ENCODE measurements at regions not wholly inside any gene's neighbourhood (a gene's known extent, or its start where the extent isn't known, plus 50 kb on each side); places are given as distances from the start of the nearest gene placed in this dataset.

DNA sequence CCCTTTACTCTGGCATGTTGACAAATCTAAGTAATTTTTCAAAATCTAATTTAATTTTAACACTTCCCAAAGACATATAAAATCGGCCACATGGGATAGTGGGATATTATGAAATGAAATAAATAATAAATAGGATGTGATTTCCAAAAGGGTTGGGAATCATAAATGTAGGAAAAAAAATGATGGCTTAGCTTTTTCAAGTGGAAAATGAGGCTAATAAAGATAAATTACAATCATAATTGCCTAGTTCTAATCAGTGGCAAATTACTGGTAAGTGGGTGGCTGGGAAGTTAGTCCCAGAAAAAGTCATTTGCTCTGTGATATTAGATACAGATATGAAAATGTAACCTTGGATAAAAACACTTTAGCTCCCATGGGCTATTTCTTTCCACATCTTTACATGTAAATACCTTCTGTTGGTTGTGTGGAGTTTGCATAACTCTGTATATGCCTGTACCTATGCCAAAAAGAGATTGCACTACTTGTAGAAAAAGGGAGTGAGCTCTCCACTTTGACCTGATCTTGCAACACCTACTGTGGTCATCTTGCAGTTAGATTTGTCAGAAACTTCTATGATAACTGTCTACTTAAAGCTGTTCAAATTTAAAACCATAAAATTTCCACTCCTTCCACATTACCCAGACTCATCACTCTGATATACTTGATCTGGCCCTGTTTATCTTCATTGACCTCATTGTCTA lies 284.6 kb upstream of the KAZN start:
- no peaks in the 10 kb centered on the region for H3K36me3 ChIP-seq (replicated peaks in 1 of 2; ENCODE audit: control insufficient read depth in 1 of 2, insufficient read depth in 2 of 2, low read length in 2 of 2)
- Mint-ChIP-seq H3K9me3 (peaks cover 0 to 2% (median 0%) of the 10 kb centered on the region in 7 donors), H3K27ac (no peak overlapping the region), H3K36me3 (no peaks in the 10 kb centered on the region), H3K4me1 (no peaks in the 10 kb centered on the region), H3K4me3 (no peak overlapping the region), H3K27me3 (ENCODE audit: low read depth in 3 of 3) (peaks cover 0 to 2% (median 0%) of the 10 kb centered on the region in 3 donors)
- no peak overlapping the region for H3K4me2 ChIP-seq (replicated peaks; ENCODE audit: extremely low read depth, low read length, poor library complexity, severe bottlenecking)
- H3K79me2 ChIP-seq (ENCODE audit: insufficient read depth, low read length): no peaks in the 10 kb centered on the region
- TF ChIP-seq, protein P1, sequence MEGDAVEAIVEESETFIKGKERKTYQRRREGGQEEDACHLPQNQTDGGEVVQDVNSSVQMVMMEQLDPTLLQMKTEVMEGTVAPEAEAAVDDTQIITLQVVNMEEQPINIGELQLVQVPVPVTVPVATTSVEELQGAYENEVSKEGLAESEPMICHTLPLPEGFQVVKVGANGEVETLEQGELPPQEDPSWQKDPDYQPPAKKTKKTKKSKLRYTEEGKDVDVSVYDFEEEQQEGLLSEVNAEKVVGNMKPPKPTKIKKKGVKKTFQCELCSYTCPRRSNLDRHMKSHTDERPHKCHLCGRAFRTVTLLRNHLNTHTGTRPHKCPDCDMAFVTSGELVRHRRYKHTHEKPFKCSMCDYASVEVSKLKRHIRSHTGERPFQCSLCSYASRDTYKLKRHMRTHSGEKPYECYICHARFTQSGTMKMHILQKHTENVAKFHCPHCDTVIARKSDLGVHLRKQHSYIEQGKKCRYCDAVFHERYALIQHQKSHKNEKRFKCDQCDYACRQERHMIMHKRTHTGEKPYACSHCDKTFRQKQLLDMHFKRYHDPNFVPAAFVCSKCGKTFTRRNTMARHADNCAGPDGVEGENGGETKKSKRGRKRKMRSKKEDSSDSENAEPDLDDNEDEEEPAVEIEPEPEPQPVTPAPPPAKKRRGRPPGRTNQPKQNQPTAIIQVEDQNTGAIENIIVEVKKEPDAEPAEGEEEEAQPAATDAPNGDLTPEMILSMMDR (IDR thresholded peaks at IDR 0.05): no peak
- H3K4me3 ChIP-seq (replicated peaks in 1 of 3; ENCODE audit: low read depth in 2 of 3, low read length in 3 of 3): no peak overlapping the region
- no peak overlapping the region for H3K27ac ChIP-seq (ENCODE audit: low read depth in 1 of 2, low read length in 2 of 2)
- no peak overlapping the region for H2AFZ ChIP-seq (ENCODE audit: insufficient read depth, low read depth, low read length, poor library complexity, severe bottlenecking)
- H3K4me1 ChIP-seq (ENCODE audit: control insufficient read depth in 1 of 2, insufficient read depth in 2 of 2, low read length in 2 of 2): no peaks in the 10 kb centered on the region
- DNase-seq: no peak
- no peak overlapping the region for H3K9ac ChIP-seq (ENCODE audit: insufficient read depth, low read length, poor library complexity, severe bottlenecking)
- H4K20me1 ChIP-seq (ENCODE audit: insufficient read depth, low read length): no peaks in the 10 kb centered on the region
- no CpG with 5 or more reads among the region's 1 CpG for WGBS (ENCODE audit: insufficient coverage)
- H3K9me3 ChIP-seq (replicated peaks in 1 of 2; ENCODE audit: control insufficient read depth in 1 of 2, insufficient read depth in 1 of 2, low read length in 2 of 2): peaks cover 0 to 2% of the 10 kb centered on the region in 2 donors
- intact Hi-C loops (cut with micrococcal nuclease): no loop called here
- H3K27me3 ChIP-seq (ENCODE audit: control insufficient read depth in 2 of 2, insufficient read depth in 2 of 2, low read length in 2 of 2): no peaks in the 10 kb centered on the region

DNA sequence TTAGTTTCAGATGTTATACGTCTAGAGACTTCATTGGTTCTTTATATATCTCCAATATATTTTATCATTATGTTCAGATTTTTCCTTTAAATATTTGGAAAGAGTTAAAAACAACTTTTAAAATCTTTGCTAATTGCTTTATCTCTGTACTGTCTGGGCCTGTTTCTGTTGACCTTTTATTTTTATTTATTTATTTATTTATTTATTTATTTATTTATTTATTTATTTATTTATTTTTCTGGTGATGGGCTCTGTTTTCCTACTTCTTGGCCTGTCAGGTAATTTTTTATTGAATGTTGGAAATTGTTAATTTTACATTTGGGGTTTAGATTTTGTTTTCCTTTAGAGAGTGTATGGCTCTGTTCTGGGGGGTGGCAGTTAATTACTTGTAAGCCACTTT lies 279.7 kb upstream of the KAZN start:
- Histone ChIP-seq H3K4me2 (replicated peaks; ENCODE audit: extremely low read depth, low read length, poor library complexity, severe bottlenecking) (no peak overlapping the region), H3K9ac (ENCODE audit: insufficient read depth, low read length, poor library complexity, severe bottlenecking) (no peak overlapping the region), H3K9me3 (replicated peaks in 1 of 2; ENCODE audit: control insufficient read depth in 1 of 2, insufficient read depth in 1 of 2, low read length in 2 of 2) (peaks cover 0 to 5% of the 10 kb centered on the region in 2 donors), H3K27me3 (ENCODE audit: control insufficient read depth in 2 of 2, insufficient read depth in 2 of 2, low read length in 2 of 2) (no peaks in the 10 kb centered on the region), H3K79me2 (ENCODE audit: insufficient read depth, low read length) (no peaks in the 10 kb centered on the region), H3K4me1 (ENCODE audit: control insufficient read depth in 1 of 2, insufficient read depth in 2 of 2, low read length in 2 of 2) (no peaks in the 10 kb centered on the region), H2AFZ (ENCODE audit: insufficient read depth, low read depth, low read length, poor library complexity, severe bottlenecking) (no peak overlapping the region), H3K27ac (ENCODE audit: low read depth in 1 of 2, low read length in 2 of 2) (no peak overlapping the region), H3K36me3 (replicated peaks in 1 of 2; ENCODE audit: control insufficient read depth in 1 of 2, insufficient read depth in 2 of 2, low read length in 2 of 2) (no peaks in the 10 kb centered on the region), H4K20me1 (ENCODE audit: insufficient read depth, low read length) (no peaks in the 10 kb centered on the region), H3K4me3 (replicated peaks in 1 of 3; ENCODE audit: low read depth in 2 of 3, low read length in 3 of 3) (no peak overlapping the region)
- Mint-ChIP-seq H3K9me3 (peaks cover 3 to 12% (median 8%) of the 10 kb centered on the region in 7 donors), H3K27me3 (ENCODE audit: low read depth in 3 of 3) (peaks cover 0 to 2% (median 0%) of the 10 kb centered on the region in 3 donors), H3K4me3 (no peak overlapping the region), H3K4me1 (no peaks in the 10 kb centered on the region), H3K36me3 (no peaks in the 10 kb centered on the region), H3K27ac (no peak overlapping the region)
- TF ChIP-seq, protein P1 (IDR thresholded peaks at IDR 0.05): no peak
- no CpG with 5 or more reads among the region's 1 CpG for WGBS (ENCODE audit: insufficient coverage)
- intact Hi-C loops (cut with micrococcal nuclease): no loop called here
- DNase-seq: no peak
